ENCODE measurements at regions not wholly inside any gene's neighbourhood (a gene's known extent, or its start where the extent isn't known, plus 50 kb on each side); places are given as distances from the start of the nearest gene placed in this dataset.
"Not testable (repeated sequence)": the region's sequence is repeated elsewhere in the genome, so short reads cannot be mapped to it uniquely, and the experiment has no call there.

GRCh38 chr6:115467726-115468125 lies 593.0 kb downstream of the FRK start:
- TF ChIP-seq CTCF (conservative IDR thresholded peaks at IDR 0.05; ENCODE audit: low read length): no peak

GRCh38 chr6:115460913-115461312 lies 599.8 kb downstream of the FRK start:
- DNase-seq (ENCODE audit: low read depth): no peak
- TF ChIP-seq CTCF (conservative IDR thresholded peaks at IDR 0.05; ENCODE audit: low read length): no peak
- no peak overlapping the region for H3K4me3 ChIP-seq (ENCODE audit: low read length)

More at GRCh38 chr6:115467726-115468125, 593.0 kb downstream of the FRK start:
- no peak overlapping the region for H3K4me3 ChIP-seq (ENCODE audit: low read length)
- DNase-seq (ENCODE audit: low read depth): no peak

- DNase-seq (ENCODE audit: low read depth): no peak
- TF ChIP-seq CTCF (conservative IDR thresholded peaks at IDR 0.05; ENCODE audit: low read length): no peak
- no peak overlapping the region for H3K4me3 ChIP-seq (ENCODE audit: low read length)
Observed at GRCh38 chr6:115456848-115457247, 603.8 kb downstream of the FRK start.

- TF ChIP-seq CTCF (conservative IDR thresholded peaks at IDR 0.05; ENCODE audit: low read length): no peak
- H3K4me3 ChIP-seq (ENCODE audit: low read length): no peak overlapping the region
Observed at GRCh38 chr6:115443825-115444478, 616.7 kb downstream of the FRK start.

GRCh38 chr6:115442323-115442722 lies 618.4 kb downstream of the FRK start:
- TF ChIP-seq CTCF (conservative IDR thresholded peaks at IDR 0.05; ENCODE audit: low read length): no peak
- no peak for DNase-seq (ENCODE audit: low read depth)
- no peak overlapping the region for H3K4me3 ChIP-seq (ENCODE audit: low read length)

More at GRCh38 chr6:115443825-115444478, 616.7 kb downstream of the FRK start:
- no peak for DNase-seq (ENCODE audit: low read depth)

GRCh38 chr6:115441651-115442050 lies 619.0 kb downstream of the FRK start:
- H3K4me3 ChIP-seq (ENCODE audit: low read length): no peak overlapping the region
- TF ChIP-seq CTCF (conservative IDR thresholded peaks at IDR 0.05; ENCODE audit: low read length): no peak
- DNase-seq (ENCODE audit: low read depth): peak; percentile 78

- TF ChIP-seq CTCF (conservative IDR thresholded peaks at IDR 0.05; ENCODE audit: low read length): no peak
Observed at GRCh38 chr6:115415378-115415777, 645.3 kb downstream of the FRK start.

GRCh38 chr6:115414916-115415315 lies 645.8 kb downstream of the FRK start:
- DNase-seq (ENCODE audit: low read depth); H3K4me3 ChIP-seq (ENCODE audit: low read length): not testable (repeated sequence)

More at GRCh38 chr6:115415378-115415777, 645.3 kb downstream of the FRK start:
- no peak overlapping the region for H3K4me3 ChIP-seq (ENCODE audit: low read length)
- no peak for DNase-seq (ENCODE audit: low read depth)
